ENCODE measurements at regions not wholly inside any gene's neighbourhood (a gene's known extent, or its start where the extent isn't known, plus 50 kb on each side); places are given as distances from the start of the nearest gene placed in this dataset.

DNA sequence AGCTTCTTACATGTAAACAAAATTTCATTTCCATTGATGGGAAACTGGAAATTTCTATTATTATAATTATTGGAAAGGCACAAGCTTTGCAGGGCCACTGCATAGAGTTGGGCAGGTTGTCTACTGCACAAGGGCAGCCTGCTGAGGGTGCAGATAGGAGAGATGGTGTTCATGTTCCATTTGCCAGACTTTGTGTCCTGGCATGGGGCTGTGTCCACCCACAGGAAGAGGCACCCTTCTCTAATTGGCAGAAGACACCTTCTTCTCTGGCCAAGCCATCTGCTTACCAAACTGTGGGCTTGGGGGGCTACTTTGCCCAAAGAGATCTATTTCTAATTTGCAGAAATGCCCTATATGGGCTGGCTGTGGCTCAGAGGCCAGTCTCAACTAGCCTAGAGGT, 140.7 kb downstream of the GATB start:
- TF ChIP-seq POLR2AphosphoS5 (IDR thresholded peaks at IDR 0.05; ENCODE audit: low read length), result no peak
- TF ChIP-seq MLLT1 (IDR thresholded peaks at IDR 0.05), result no peak
- TF ChIP-seq CTCF (IDR thresholded peaks at IDR 0.05 in 2 of 3, conservative IDR thresholded peaks at IDR 0.05 in 1 of 3; ENCODE audit: control insufficient read depth in 2 of 3, extremely low read depth in 1 of 3, insufficient read depth in 1 of 3, low read depth in 3 of 3, low read length in 3 of 3), result no peak
- TF ChIP-seq HCFC1 (IDR thresholded peaks at IDR 0.05; ENCODE audit: low read length), result no peak
- TF ChIP-seq REST (IDR thresholded peaks at IDR 0.05; ENCODE audit: low read depth, low read length), result no peak
- TF ChIP-seq EZH2 (IDR thresholded peaks at IDR 0.05; ENCODE audit: borderline replicate concordance, control insufficient read depth, low read depth, low read length), result no peak
- TF ChIP-seq ZZZ3 (IDR thresholded peaks at IDR 0.05; ENCODE audit: control insufficient read depth, insufficient read length, low read depth), result no peak
- no peak for TF ChIP-seq MEF2A (IDR thresholded peaks at IDR 0.05; ENCODE audit: insufficient read depth, low read depth, low read length)
- TF ChIP-seq BHLHE40 (IDR thresholded peaks at IDR 0.05; ENCODE audit: borderline replicate concordance in 1 of 2, low read depth in 2 of 2, low read length in 1 of 2), result no peak
- no peak for TF ChIP-seq RFX5 (IDR thresholded peaks at IDR 0.05; ENCODE audit: low read depth, low read length)
